Stomach (tissue), 8 donors: ENCODE measurements at regions not wholly inside any gene's neighbourhood (a gene's known extent, or its start where the extent isn't known, plus 50 kb on each side); places are given as distances from the start of the nearest gene placed in this dataset.

Source experiments
- DNase-seq, 2 donors: peaks; one replicate each; pipeline versions ENCODE4 v3.0.0 to v3.0.0-alpha.2; 2013 to 2019
- H3K27ac ChIP-seq, 5 donors: fragments of 200-600 bp in 4 of 5; sonication (generic) in 4 of 5; one replicate each; pipeline ENCODE4 v1.5.1; 2013 to 2019; ENCODE audit warnings: mild to moderate bottlenecking in 1 of 5, moderate library complexity in 1 of 5
- H3K27me3 ChIP-seq, 3 donors: fragments of 200-600 bp; sonication (generic); one replicate each; pipeline ENCODE4 v1.5.1; 2017 to 2019; ENCODE audit warnings: mixed run types in 1 of 3
- H3K36me3 ChIP-seq, 4 donors: fragments of 200-600 bp; sonication (generic); 1 replicate in 3 of 4; 2 replicates in 1 of 4; pipeline ENCODE4 v1.5.1; 2016 to 2019
- H3K4me1 ChIP-seq, 4 donors: fragments of 200-600 bp; sonication (generic); one replicate each; pipeline ENCODE4 v1.5.1; 2016 to 2019
- H3K4me3 ChIP-seq, 4 donors: fragments of 200-600 bp; sonication (generic) in 3 of 4; one replicate each; pipeline ENCODE4 v1.5.1; 2016 to 2019; ENCODE audit warnings: mild to moderate bottlenecking in 1 of 4
- H3K9me3 ChIP-seq, 4 donors: fragments of 200-600 bp; sonication (generic); one replicate each; pipeline ENCODE4 v1.5.1; 2016 to 2019
- CTCF ChIP-seq, 7 experiments: fragments of 450-650 bp in 4 of 7; fragments of 200-600 bp in 3 of 7; sonication (generic) in 3 of 7; IDR thresholded peaks; one replicate each; pipeline ENCODE4 v1.5.1; 2016 to 2019; ENCODE audit warnings: antibody characterized with exemption in 7 of 7, control low read depth in 2 of 7, mild to moderate bottlenecking in 1 of 7
- EP300 ChIP-seq: sonication (generic); formaldehyde crosslinking; IDR thresholded peaks from one replicate; pipeline ENCODE4 v1.6.1; 2017; ENCODE audit warnings: antibody characterized with exemption
- POLR2A ChIP-seq, 4 donors: fragments of 450-650 bp; IDR thresholded peaks; one replicate each; pipeline ENCODE4 v1.6.1; 2016; ENCODE audit warnings: antibody characterized with exemption in 4 of 4, control low read depth in 2 of 4, mild to moderate bottlenecking in 1 of 4, moderate library complexity in 1 of 4
- POLR2AphosphoS5 ChIP-seq, 3 donors: sonication (generic); formaldehyde crosslinking; IDR thresholded peaks; one replicate each; pipeline ENCODE4 v1.6.1; 2016; ENCODE audit warnings: antibody characterized with exemption in 3 of 3
- WGBS, 5 donors: extraction: QIAGEN DNeasy Blood & Tissue Kit in 3 of 5; methylation state at CpG; one replicate each; pipeline versions ENCODE4 v1.1.5 to v1.1.7; 2013 to 2018; 5-methylcytosine and 5-hydroxymethylcytosine counted together
- intact Hi-C: fragments of 100-400 bp; cut with DNase I; formaldehyde crosslinking; loops from one replicate; pipeline ENCODE4 v1.15.1; 2023; ENCODE audit warnings: low total_unique reads
- donor health status: healthy with polysubstance abuse.
- donor health status: Bipolar disorder and iron deficiency.
- donor health status: healthy.

- no peak overlapping the region for H3K27ac ChIP-seq
- intact Hi-C loops: no loop called here
- no peaks in the 10 kb centered on the region for H3K4me1 ChIP-seq
- TF ChIP-seq POLR2AphosphoS5 (IDR thresholded peaks at IDR 0.05) (no peak), EP300 (no peak), POLR2A (IDR thresholded peaks at IDR 0.05) (no peak), CTCF (IDR thresholded peaks at IDR 0.05) (no peak)
- WGBS, 5 donors: 53 to 66% (median 57%) methylated on average over 9 of the region's 9 CpGs
- H3K4me3 ChIP-seq: no peak overlapping the region
- DNase-seq: no peak
- H3K36me3 ChIP-seq: no peaks in the 10 kb centered on the region
- H3K27me3 ChIP-seq: no peaks in the 10 kb centered on the region
- no peaks in the 10 kb centered on the region for H3K9me3 ChIP-seq
These were observed 55.9 kb upstream of the KDR start for GRCh38 chr4:55181010-55182005.

GRCh38 chr4:55183926-55184599 lies 58.7 kb upstream of the KDR start:
- Histone ChIP-seq H3K27me3 (no peaks in the 10 kb centered on the region), H3K9me3 (no peaks in the 10 kb centered on the region), H3K4me1 (no peaks in the 10 kb centered on the region), H3K4me3 (no peak overlapping the region), H3K27ac (peak overlapping the region in 1 of 5 donors; percentile 38), H3K36me3 (no peaks in the 10 kb centered on the region)
- WGBS, 5 donors: 28 to 57% (median 38%) methylated on average over 8 of the region's 8 CpGs
- peak in 1 of 2 donors; percentile 27 for DNase-seq
- intact Hi-C loops: no loop called here
- peak in 1 of 7 experiments; percentile 3 for TF ChIP-seq CTCF (IDR thresholded peaks at IDR 0.05)
- TF ChIP-seq EP300: no peak
- peak in 1 of 3 donors; percentile 11 for TF ChIP-seq POLR2AphosphoS5 (IDR thresholded peaks at IDR 0.05)

- intact Hi-C loops: no loop called here
- Histone ChIP-seq H3K4me1 (no peaks in the 10 kb centered on the region), H3K36me3 (no peaks in the 10 kb centered on the region), H3K27me3 (no peaks in the 10 kb centered on the region), H3K27ac (peak overlapping the region in 2 of 5 donors; percentile 30 to 38), H3K9me3 (no peaks in the 10 kb centered on the region), H3K4me3 (no peak overlapping the region)
- peak; percentile 29 to 41 for DNase-seq
- TF ChIP-seq POLR2AphosphoS5 (IDR thresholded peaks at IDR 0.05) (no peak), CTCF (IDR thresholded peaks at IDR 0.05) (peak in 2 of 7 experiments; percentile 8 to 19)
- WGBS, 5 donors: 68 to 74% (median 70%) methylated on average over 9 of the region's 9 CpGs
These were observed 59.5 kb upstream of the KDR start for GRCh38 chr4:55184600-55185523.

DNA sequence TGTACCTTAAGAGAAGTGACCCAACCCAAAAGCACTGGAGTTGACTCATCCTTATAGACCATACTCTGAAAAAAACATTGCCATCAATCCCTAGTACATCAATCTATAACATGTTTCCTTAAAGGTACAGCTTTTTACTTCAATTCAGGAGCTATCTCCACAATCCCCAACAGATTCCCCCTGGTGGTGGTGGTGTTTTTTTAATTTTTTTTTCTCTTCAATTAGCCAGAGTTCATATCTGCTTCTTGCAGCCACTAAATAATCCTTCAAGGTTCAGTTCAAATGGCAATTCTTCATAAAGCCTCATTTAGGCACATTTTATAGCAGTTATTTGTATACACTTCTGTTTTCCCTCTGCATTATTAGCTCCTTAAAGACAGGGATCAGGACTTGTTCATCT lies 60.7 kb upstream of the KDR start:
- Histone ChIP-seq H3K9me3 (peaks cover 0 to 4% (median 2%) of the 10 kb centered on the region in 4 donors), H3K27me3 (no peaks in the 10 kb centered on the region), H3K4me1 (no peaks in the 10 kb centered on the region), H3K36me3 (no peaks in the 10 kb centered on the region), H3K4me3 (no peak overlapping the region), H3K27ac (no peak overlapping the region)
- TF ChIP-seq CTCF (IDR thresholded peaks at IDR 0.05) (no peak), POLR2AphosphoS5 (IDR thresholded peaks at IDR 0.05) (no peak), EP300 (no peak), POLR2A (IDR thresholded peaks at IDR 0.05) (no peak)
- intact Hi-C loops: no loop called here
- DNase-seq: no peak
